CD4-positive, alpha-beta memory T cell (primary cell): ENCODE measurements at regions not wholly inside any gene's neighbourhood (a gene's known extent, or its start where the extent isn't known, plus 50 kb on each side); places are given as distances from the start of the nearest gene placed in this dataset.
"Not testable (repeated sequence)": the region's sequence is repeated elsewhere in the genome, so short reads cannot be mapped to it uniquely, and the experiment has no call there.

Experiments
- CTCF ChIA-PET: fragments of 350-600 bp; sonication (Branson Sonifier 250); formaldehyde crosslinking; loops from one replicate; lab custom pipeline; 2021; ENCODE audit warnings: inconsistent platforms; ENCODE audit not compliant: partially characterized antibody; lab: Charles Lee
- POLR2A ChIA-PET: fragments of 350-600 bp; sonication (Branson Sonifier 250); formaldehyde crosslinking; loops from one replicate; lab custom pipeline; 2021; ENCODE audit not compliant: partially characterized antibody; lab: Charles Lee
- DNase-seq, 5 donors: peaks; one replicate each; pipeline versions ENCODE4 v3.0.0 to v3.0.0-alpha.2; 2020 to 2022; ENCODE audit warnings: mixed read lengths in 1 of 5
- H3K27ac ChIP-seq: one replicate; pipeline ENCODE4 v1.7.0; 2013; ENCODE audit warnings: low read depth, low read length
- H3K27me3 ChIP-seq: 2 replicates; pipeline ENCODE4 v1.7.0; 2013; ENCODE audit warnings: mild to moderate bottlenecking, low read length, moderate library complexity; ENCODE audit not compliant: insufficient read depth
- H3K36me3 ChIP-seq: 2 replicates; pipeline ENCODE4 v1.7.0; 2013; ENCODE audit warnings: mild to moderate bottlenecking, low read length, moderate library complexity; ENCODE audit not compliant: insufficient read depth
- H3K4me1 ChIP-seq: 2 replicates; pipeline ENCODE4 v1.7.0; 2013; ENCODE audit warnings: mild to moderate bottlenecking, low read length, moderate library complexity; ENCODE audit not compliant: insufficient read depth
- H3K4me3 ChIP-seq, 2 donors: one replicate each; pipeline ENCODE4 v1.7.0; 2013; ENCODE audit warnings: low read length in 2 of 2, mild to moderate bottlenecking in 1 of 2
- H3K9me3 ChIP-seq, 2 donors: one replicate each; pipeline ENCODE4 v1.7.0; 2013; ENCODE audit warnings: low read length in 2 of 2, control low read depth in 1 of 2; ENCODE audit not compliant: control insufficient read depth in 1 of 2
- H3K27ac Mint-ChIP-seq, 7 donors: one replicate each; pipeline ENCODE4 v1.8.0; 2020 to 2021; ENCODE audit warnings: mixed read lengths in 7 of 7, mild to moderate bottlenecking in 6 of 7, inconsistent platforms in 3 of 7, moderate library complexity in 3 of 7
- H3K27me3 Mint-ChIP-seq, 2 donors: one replicate each; pipeline ENCODE4 v1.8.0; 2020 to 2021; ENCODE audit warnings: mixed read lengths in 2 of 2
- H3K36me3 Mint-ChIP-seq, 2 donors: one replicate each; pipeline ENCODE4 v1.8.0; 2020 to 2021; ENCODE audit warnings: mixed read lengths in 2 of 2, inconsistent platforms in 1 of 2, mild to moderate bottlenecking in 1 of 2
- H3K4me1 Mint-ChIP-seq, 4 donors: one replicate each; pipeline ENCODE4 v1.8.0; 2020 to 2021; ENCODE audit warnings: mixed read lengths in 4 of 4, mild to moderate bottlenecking in 1 of 4
- H3K4me3 Mint-ChIP-seq, 8 donors: one replicate each; pipeline ENCODE4 v1.8.0; 2020 to 2021; ENCODE audit warnings: mixed read lengths in 8 of 8, mild to moderate bottlenecking in 7 of 8, moderate library complexity in 6 of 8, inconsistent platforms in 3 of 8
- H3K9me3 Mint-ChIP-seq, 8 donors: one replicate each; pipeline ENCODE4 v1.8.0; 2020 to 2021; ENCODE audit warnings: mixed read lengths in 8 of 8, mild to moderate bottlenecking in 5 of 8, inconsistent platforms in 3 of 8, moderate library complexity in 1 of 8
- intact Hi-C: fragments of 100-400 bp; cut with micrococcal nuclease; formaldehyde crosslinking; loops from one replicate; pipeline ENCODE4 v1.15.1; 2023

GRCh38 chr1:244773513-244773912, 61.9 kb upstream of the COX20 start:
- Mint-ChIP-seq H3K27me3 (peaks cover 5 to 10% of the 10 kb centered on the region in 2 donors), H3K4me1 (no peaks in the 10 kb centered on the region), H3K36me3 (no peaks in the 10 kb centered on the region), H3K9me3 (peaks cover 0 to 2% (median 0%) of the 10 kb centered on the region in 8 donors), H3K4me3 (no peak overlapping the region), H3K27ac (no peak overlapping the region)
- Histone ChIP-seq H3K4me1 (no peaks in the 10 kb centered on the region), H3K9me3 (no peaks in the 10 kb centered on the region), H3K27ac (no peak overlapping the region), H3K36me3 (no peaks in the 10 kb centered on the region), H3K4me3 (no peak overlapping the region), H3K27me3 (no peaks in the 10 kb centered on the region)
- intact Hi-C loops = no loop called here
- POLR2A ChIA-PET = no interaction called here
- CTCF ChIA-PET = no interaction called here
- DNase-seq = no peak

- H3K36me3 Mint-ChIP-seq = not testable (repeated sequence)
Measured at GRCh38 chr1:244776783-244777182, 58.7 kb upstream of the COX20 start.

GRCh38 chr1:244778344-244778743, 57.1 kb upstream of the COX20 start:
- Mint-ChIP-seq H3K27me3 (peaks cover 1% of the 10 kb centered on the region in 2 donors), H3K4me1 (no peaks in the 10 kb centered on the region), H3K4me3 (no peak overlapping the region), H3K9me3 (peaks cover 0 to 2% (median 0%) of the 10 kb centered on the region in 8 donors), H3K27ac (no peak overlapping the region), H3K36me3 (no peaks in the 10 kb centered on the region)
- intact Hi-C loops = no loop called here
- CTCF ChIA-PET = interaction anchor here (1.2 to 1.7 kb wide), 2 partner anchors 174 to 264 kb away, joined by 3 to 4 read pairs; no protein-coding TSS in a partner anchor
- POLR2A ChIA-PET = no interaction called here
- Histone ChIP-seq H3K4me1 (no peaks in the 10 kb centered on the region), H3K27ac (no peak overlapping the region), H3K4me3 (no peak overlapping the region), H3K36me3 (no peaks in the 10 kb centered on the region), H3K9me3 (no peaks in the 10 kb centered on the region), H3K27me3 (no peaks in the 10 kb centered on the region)
- no peak for DNase-seq

More at GRCh38 chr1:244776783-244777182, 58.7 kb upstream of the COX20 start:
- H3K9me3 ChIP-seq, H3K4me3 ChIP-seq, H3K4me1 ChIP-seq, H3K36me3 ChIP-seq, H3K4me1 Mint-ChIP-seq, POLR2A ChIA-PET, H3K9me3 Mint-ChIP-seq, H3K4me3 Mint-ChIP-seq, H3K27me3 Mint-ChIP-seq, DNase-seq, CTCF ChIA-PET, H3K27me3 ChIP-seq, intact Hi-C loops, H3K27ac ChIP-seq: not testable (repeated sequence)
- peak overlapping the region in 1 of 7 donors; percentile 3 for H3K27ac Mint-ChIP-seq

GRCh38 chr1:244779410-244779809, 56.0 kb upstream of the COX20 start:
- no peaks in the 10 kb centered on the region for H3K4me1 ChIP-seq
- H3K27me3 ChIP-seq = no peaks in the 10 kb centered on the region
- Mint-ChIP-seq H3K27me3 (peaks cover 0 to 1% of the 10 kb centered on the region in 2 donors), H3K36me3 (no peaks in the 10 kb centered on the region), H3K4me1 (no peaks in the 10 kb centered on the region), H3K27ac (no peak overlapping the region), H3K9me3 (peaks cover 0 to 2% (median 0%) of the 10 kb centered on the region in 8 donors), H3K4me3 (no peak overlapping the region)
- DNase-seq = no peak
- H3K27ac ChIP-seq = no peak overlapping the region
- ChIA-PET POLR2A (no interaction called here), CTCF (no interaction called here)
- H3K9me3 ChIP-seq = no peaks in the 10 kb centered on the region
- no peak overlapping the region for H3K4me3 ChIP-seq
- no peaks in the 10 kb centered on the region for H3K36me3 ChIP-seq
- intact Hi-C loops = no loop called here

GRCh38 chr1:244780311-244780710, 55.1 kb upstream of the COX20 start:
- CTCF ChIA-PET = no interaction called here
- intact Hi-C loops = no loop called here

GRCh38 chr1:244782056-244782455, 53.4 kb upstream of the COX20 start:
- POLR2A ChIA-PET = no interaction called here
- no peaks in the 10 kb centered on the region for H3K9me3 Mint-ChIP-seq
- intact Hi-C loops = no loop called here
- H3K36me3 Mint-ChIP-seq = no peaks in the 10 kb centered on the region
- H3K4me3 ChIP-seq = no peak overlapping the region
- H3K27ac Mint-ChIP-seq = no peak overlapping the region
- no peak for DNase-seq
- no peaks in the 10 kb centered on the region for H3K36me3 ChIP-seq
- CTCF ChIA-PET = interaction anchor here (1.4 kb wide), 1 partner anchor 15 kb away, joined by 5 read pairs; no protein-coding TSS in a partner anchor
- no peaks in the 10 kb centered on the region for H3K27me3 Mint-ChIP-seq
- H3K4me1 Mint-ChIP-seq = no peaks in the 10 kb centered on the region
- H3K9me3 ChIP-seq = no peaks in the 10 kb centered on the region
- H3K4me1 ChIP-seq = no peaks in the 10 kb centered on the region
- H3K4me3 Mint-ChIP-seq = no peak overlapping the region
- no peak overlapping the region for H3K27ac ChIP-seq
- H3K27me3 ChIP-seq = no peaks in the 10 kb centered on the region

More at GRCh38 chr1:244780311-244780710, 55.1 kb upstream of the COX20 start:
- Mint-ChIP-seq H3K36me3 (no peaks in the 10 kb centered on the region), H3K27ac (no peak overlapping the region), H3K4me3 (no peak overlapping the region), H3K27me3 (peaks cover 0 to 1% of the 10 kb centered on the region in 2 donors), H3K4me1 (no peaks in the 10 kb centered on the region), H3K9me3 (peaks cover 0 to under 1% (median 0%) of the 10 kb centered on the region in 8 donors)
- Histone ChIP-seq H3K36me3 (no peaks in the 10 kb centered on the region), H3K4me1 (no peaks in the 10 kb centered on the region), H3K4me3 (no peak overlapping the region), H3K27ac (no peak overlapping the region), H3K27me3 (no peaks in the 10 kb centered on the region), H3K9me3 (no peaks in the 10 kb centered on the region)
- POLR2A ChIA-PET = no interaction called here
- no peak for DNase-seq

- no peak overlapping the region for H3K4me3 Mint-ChIP-seq
- no peak overlapping the region for H3K27ac Mint-ChIP-seq
- Histone ChIP-seq H3K36me3 (no peaks in the 10 kb centered on the region), H3K4me3 (no peak overlapping the region), H3K27ac (no peak overlapping the region), H3K27me3 (no peaks in the 10 kb centered on the region), H3K4me1 (no peaks in the 10 kb centered on the region), H3K9me3 (no peaks in the 10 kb centered on the region)
- H3K36me3 Mint-ChIP-seq = no peaks in the 10 kb centered on the region
- CTCF ChIA-PET = no interaction called here
- DNase-seq = no peak
- intact Hi-C loops = no loop called here
- no peaks in the 10 kb centered on the region for H3K27me3 Mint-ChIP-seq
- POLR2A ChIA-PET = no interaction called here
- no peaks in the 10 kb centered on the region for H3K9me3 Mint-ChIP-seq
- H3K4me1 Mint-ChIP-seq = no peaks in the 10 kb centered on the region
Measured at GRCh38 chr1:244783138-244783537, 52.3 kb upstream of the COX20 start.
